Stomach (tissue), 8 donors: ENCODE measurements at regions not wholly inside any gene's neighbourhood (a gene's known extent, or its start where the extent isn't known, plus 50 kb on each side); places are given as distances from the start of the nearest gene placed in this dataset.

Experiments
- DNase-seq, 2 donors: peaks; one replicate each; pipeline versions ENCODE4 v3.0.0 to v3.0.0-alpha.2; 2013 to 2019
- H3K27ac ChIP-seq, 5 donors: fragments of 200-600 bp in 4 of 5; sonication (generic) in 4 of 5; one replicate each; pipeline ENCODE4 v1.5.1; 2013 to 2019; ENCODE audit warnings: mild to moderate bottlenecking in 1 of 5, moderate library complexity in 1 of 5
- H3K27me3 ChIP-seq, 3 donors: fragments of 200-600 bp; sonication (generic); one replicate each; pipeline ENCODE4 v1.5.1; 2017 to 2019; ENCODE audit warnings: mixed run types in 1 of 3
- H3K36me3 ChIP-seq, 4 donors: fragments of 200-600 bp; sonication (generic); 1 replicate in 3 of 4; 2 replicates in 1 of 4; pipeline ENCODE4 v1.5.1; 2016 to 2019
- H3K4me1 ChIP-seq, 4 donors: fragments of 200-600 bp; sonication (generic); one replicate each; pipeline ENCODE4 v1.5.1; 2016 to 2019
- H3K4me3 ChIP-seq, 4 donors: fragments of 200-600 bp; sonication (generic) in 3 of 4; one replicate each; pipeline ENCODE4 v1.5.1; 2016 to 2019; ENCODE audit warnings: mild to moderate bottlenecking in 1 of 4
- H3K9me3 ChIP-seq, 4 donors: fragments of 200-600 bp; sonication (generic); one replicate each; pipeline ENCODE4 v1.5.1; 2016 to 2019
- EP300 ChIP-seq: sonication (generic); formaldehyde crosslinking; IDR thresholded peaks from one replicate; pipeline ENCODE4 v1.6.1; 2017; ENCODE audit warnings: antibody characterized with exemption
- POLR2A ChIP-seq, 4 donors: fragments of 450-650 bp; IDR thresholded peaks; one replicate each; pipeline ENCODE4 v1.6.1; 2016; ENCODE audit warnings: antibody characterized with exemption in 4 of 4, control low read depth in 2 of 4, mild to moderate bottlenecking in 1 of 4, moderate library complexity in 1 of 4
- POLR2AphosphoS5 ChIP-seq, 3 donors: sonication (generic); formaldehyde crosslinking; IDR thresholded peaks; one replicate each; pipeline ENCODE4 v1.6.1; 2016; ENCODE audit warnings: antibody characterized with exemption in 3 of 3
- WGBS, 5 donors: extraction: QIAGEN DNeasy Blood & Tissue Kit in 3 of 5; methylation state at CpG; one replicate each; pipeline versions ENCODE4 v1.1.5 to v1.1.7; 2013 to 2018; 5-methylcytosine and 5-hydroxymethylcytosine counted together
- intact Hi-C: fragments of 100-400 bp; cut with DNase I; formaldehyde crosslinking; loops from one replicate; pipeline ENCODE4 v1.15.1; 2023; ENCODE audit warnings: low total_unique reads
- TF ChIP-seq, protein P1 (sequence below), 7 experiments: fragments of 450-650 bp in 4 of 7; fragments of 200-600 bp in 3 of 7; sonication (generic) in 3 of 7; IDR thresholded peaks; one replicate each; pipeline ENCODE4 v1.5.1; 2016 to 2019; ENCODE audit warnings: antibody characterized with exemption in 7 of 7, control low read depth in 2 of 7, mild to moderate bottlenecking in 1 of 7
- donor health status: healthy with polysubstance abuse.
- donor health status: Bipolar disorder and iron deficiency.
- donor health status: healthy.

DNA sequence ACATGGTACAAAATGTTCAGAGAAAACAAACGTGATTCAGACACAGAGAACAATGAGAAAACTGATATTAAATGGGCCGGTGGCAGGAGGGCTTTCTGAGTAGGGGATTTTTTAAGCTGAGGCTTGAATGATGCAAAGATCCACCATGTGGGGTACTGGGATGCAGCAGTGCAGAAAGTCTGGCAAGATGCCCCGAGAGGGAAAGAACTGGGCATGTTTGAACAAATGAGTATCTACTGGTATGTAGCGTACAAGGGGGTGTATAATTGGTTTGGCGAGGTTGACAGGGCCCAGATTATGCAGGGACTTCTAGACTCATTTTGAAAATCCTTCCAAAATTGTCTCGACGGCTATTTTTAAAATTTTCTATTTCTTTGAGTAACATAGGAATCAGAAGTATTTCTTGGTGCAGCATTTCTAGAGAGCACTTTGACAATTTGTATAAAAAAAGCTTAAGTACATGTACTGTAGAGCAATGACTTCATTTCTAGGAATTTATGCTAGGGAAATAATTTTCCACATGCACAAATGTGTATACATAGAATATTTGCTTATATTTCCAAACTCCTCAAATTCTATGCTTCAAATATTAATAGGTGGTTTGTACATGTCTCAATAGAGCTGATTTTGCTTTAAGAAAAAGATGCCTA lies 119.6 kb upstream of the DOK5 start:
- DNase-seq = peak in 1 of 2 donors; percentile 45
- Histone ChIP-seq H3K27ac (no peak overlapping the region), H3K4me1 (no peaks in the 10 kb centered on the region), H3K4me3 (no peak overlapping the region), H3K9me3 (no peaks in the 10 kb centered on the region), H3K27me3 (no peaks in the 10 kb centered on the region), H3K36me3 (no peaks in the 10 kb centered on the region)
- intact Hi-C loops = no loop called here
- 60 to 73% (median 70%) methylated on average over 7 of the region's 7 CpGs for WGBS, 5 donors
- TF ChIP-seq POLR2AphosphoS5 (IDR thresholded peaks at IDR 0.05) = no peak
- TF ChIP-seq, protein P1, sequence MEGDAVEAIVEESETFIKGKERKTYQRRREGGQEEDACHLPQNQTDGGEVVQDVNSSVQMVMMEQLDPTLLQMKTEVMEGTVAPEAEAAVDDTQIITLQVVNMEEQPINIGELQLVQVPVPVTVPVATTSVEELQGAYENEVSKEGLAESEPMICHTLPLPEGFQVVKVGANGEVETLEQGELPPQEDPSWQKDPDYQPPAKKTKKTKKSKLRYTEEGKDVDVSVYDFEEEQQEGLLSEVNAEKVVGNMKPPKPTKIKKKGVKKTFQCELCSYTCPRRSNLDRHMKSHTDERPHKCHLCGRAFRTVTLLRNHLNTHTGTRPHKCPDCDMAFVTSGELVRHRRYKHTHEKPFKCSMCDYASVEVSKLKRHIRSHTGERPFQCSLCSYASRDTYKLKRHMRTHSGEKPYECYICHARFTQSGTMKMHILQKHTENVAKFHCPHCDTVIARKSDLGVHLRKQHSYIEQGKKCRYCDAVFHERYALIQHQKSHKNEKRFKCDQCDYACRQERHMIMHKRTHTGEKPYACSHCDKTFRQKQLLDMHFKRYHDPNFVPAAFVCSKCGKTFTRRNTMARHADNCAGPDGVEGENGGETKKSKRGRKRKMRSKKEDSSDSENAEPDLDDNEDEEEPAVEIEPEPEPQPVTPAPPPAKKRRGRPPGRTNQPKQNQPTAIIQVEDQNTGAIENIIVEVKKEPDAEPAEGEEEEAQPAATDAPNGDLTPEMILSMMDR (IDR thresholded peaks at IDR 0.05) = no peak
- no peak for TF ChIP-seq EP300
- TF ChIP-seq POLR2A (IDR thresholded peaks at IDR 0.05) = no peak

DNA sequence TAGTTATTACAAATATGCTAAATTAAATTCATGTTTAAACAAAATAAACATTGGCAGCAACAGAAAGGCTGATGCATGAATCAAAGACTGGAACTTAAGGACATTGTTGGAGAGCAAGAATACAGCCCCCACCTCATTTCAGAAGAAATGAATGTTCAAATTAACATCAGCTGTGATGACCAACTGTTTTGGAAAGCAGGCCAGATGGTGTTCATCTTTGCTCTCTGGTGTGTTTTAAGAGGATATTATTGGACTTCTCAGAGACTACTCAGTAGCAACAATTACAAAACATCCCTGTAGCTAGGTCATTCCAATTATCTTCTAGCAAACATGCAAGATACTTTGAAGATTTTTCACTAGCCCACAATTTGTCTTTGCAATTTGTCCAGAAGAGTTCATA lies 118.6 kb upstream of the DOK5 start:
- DNase-seq = peak in 1 of 2 donors; percentile 29
- no peaks in the 10 kb centered on the region for H3K9me3 ChIP-seq
- H3K4me3 ChIP-seq = no peak overlapping the region
- H3K36me3 ChIP-seq = no peaks in the 10 kb centered on the region
- no peaks in the 10 kb centered on the region for H3K27me3 ChIP-seq
- no peaks in the 10 kb centered on the region for H3K4me1 ChIP-seq
- TF ChIP-seq POLR2AphosphoS5 (IDR thresholded peaks at IDR 0.05) (no peak), POLR2A (IDR thresholded peaks at IDR 0.05) (no peak), EP300 (no peak)
- TF ChIP-seq, protein P1 (IDR thresholded peaks at IDR 0.05) = no peak
- intact Hi-C loops = no loop called here
- no peak overlapping the region for H3K27ac ChIP-seq

DNA sequence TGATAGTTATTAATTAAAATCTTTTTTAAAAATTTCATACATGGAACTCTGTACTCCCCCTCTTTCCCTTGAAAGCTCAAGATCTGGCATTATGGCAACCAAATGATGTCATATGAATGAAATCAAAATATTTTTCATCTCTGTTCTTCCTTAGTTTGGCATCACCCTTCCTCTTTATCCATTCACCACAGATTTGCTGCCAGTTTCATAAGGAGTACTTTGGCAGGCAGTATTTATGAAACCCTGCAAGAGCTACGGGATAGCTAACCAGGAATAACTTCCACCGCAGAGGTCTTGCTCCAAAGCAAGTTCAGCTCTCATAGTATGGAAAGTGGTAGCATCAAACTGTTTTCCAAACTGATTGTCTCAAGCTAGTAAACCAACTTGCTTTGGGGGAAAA lies 113.9 kb upstream of the DOK5 start:
- WGBS, 5 donors = 74 to 90% (median 84%) methylated on average over 2 of the region's 2 CpGs
- Histone ChIP-seq H3K4me3 (no peak overlapping the region), H3K27ac (no peak overlapping the region), H3K4me1 (no peaks in the 10 kb centered on the region), H3K9me3 (no peaks in the 10 kb centered on the region), H3K27me3 (no peaks in the 10 kb centered on the region), H3K36me3 (no peaks in the 10 kb centered on the region)
- no peak for TF ChIP-seq POLR2A (IDR thresholded peaks at IDR 0.05)
- TF ChIP-seq, protein P1 (IDR thresholded peaks at IDR 0.05) = no peak
- TF ChIP-seq EP300 = no peak
- no peak for TF ChIP-seq POLR2AphosphoS5 (IDR thresholded peaks at IDR 0.05)
- no peak for DNase-seq
- intact Hi-C loops = no loop called here

DNA sequence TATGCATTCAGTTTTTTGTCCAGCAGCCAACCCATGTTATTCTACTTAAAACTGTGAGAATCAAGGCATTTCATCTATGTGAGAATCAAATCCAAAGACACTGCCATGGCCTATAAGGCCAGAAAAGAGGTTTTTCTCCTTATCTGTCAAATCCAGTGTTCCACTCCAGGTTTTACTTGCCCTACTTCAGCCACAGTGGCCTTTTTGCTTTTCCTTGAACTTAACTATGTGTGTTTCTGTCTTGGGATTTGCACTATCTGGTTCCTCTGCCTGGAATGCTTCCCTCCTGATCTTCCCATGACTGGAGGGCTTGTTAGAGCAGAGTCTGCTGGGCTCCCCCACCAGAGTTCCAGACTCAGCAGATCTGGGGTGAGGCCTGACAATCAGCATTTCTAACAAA lies 113.1 kb upstream of the DOK5 start:
- no peak overlapping the region for H3K27ac ChIP-seq
- no peak overlapping the region for H3K4me3 ChIP-seq
- no peaks in the 10 kb centered on the region for H3K36me3 ChIP-seq
- no peaks in the 10 kb centered on the region for H3K9me3 ChIP-seq
- no peak for TF ChIP-seq POLR2AphosphoS5 (IDR thresholded peaks at IDR 0.05)
- TF ChIP-seq POLR2A (IDR thresholded peaks at IDR 0.05) = no peak
- TF ChIP-seq EP300 = no peak
- TF ChIP-seq, protein P1 (IDR thresholded peaks at IDR 0.05) = no peak
- H3K27me3 ChIP-seq = no peaks in the 10 kb centered on the region
- DNase-seq = no peak
- H3K4me1 ChIP-seq = no peaks in the 10 kb centered on the region
- intact Hi-C loops = no loop called here
